GM12878 (cell line): ENCODE measurements at regions not wholly inside any gene's neighbourhood (a gene's known extent, or its start where the extent isn't known, plus 50 kb on each side); places are given as distances from the start of the nearest gene placed in this dataset.

Experiments used
- ATAC-seq: fragments of 200-7000 bp; cut with Tn5 transposase; 3 replicates; pipeline ENCODE4 v1.9.1; 2020; ENCODE audit warnings: mild to moderate bottlenecking, moderate library complexity
- BruUV-seq: library from RNA; stranded (reverse); fragments of 400-500 nt; replicated peaks from 2 replicates; lab custom pipeline; 2021; lab: Mats Ljungman, UMichigan
- CTCF ChIA-PET: fragments of 300-600 bp; sonication (Branson Sonifier 250); formaldehyde crosslinking; extraction: SDS; loops from one replicate; lab custom pipeline; 2021; ENCODE audit warnings: inconsistent platforms; lab: Yijun Ruan, JAX
- POLR2A ChIA-PET: fragments of 350-600 bp; formaldehyde crosslinking; extraction: SDS; loops from one replicate; lab custom pipeline; 2021; ENCODE audit warnings: inconsistent platforms; lab: Charles Lee
- RAD21 ChIA-PET: fragments of 300-600 bp; sonication (Branson Sonifier 250); formaldehyde crosslinking; loops from one replicate; lab custom pipeline; 2023; ENCODE audit warnings: antibody characterized with exemption; ENCODE audit not compliant: unreplicated experiment; lab: Charles Lee
- SMC1A ChIA-PET: fragments of 300-600 bp; sonication (Branson Sonifier 250); formaldehyde crosslinking; loops from one replicate; lab custom pipeline; 2023; ENCODE audit not compliant: unreplicated experiment, uncharacterized antibody; lab: Charles Lee
- DNase-seq: peaks from one replicate; pipeline ENCODE4 v3.0.0-alpha.2; 2011; ENCODE audit warnings: low read depth, low spot score
- FAIRE-seq: peaks from 3 replicates; lab custom pipeline; 2011; peaks lifted over from hg19 to GRCh38; lab: Jason Lieb, UNC
- H2AFZ ChIP-seq: 2 replicates; pipeline ENCODE4 v1.6.0; 2011; ENCODE audit warnings: low read depth, low read length, control low read depth; ENCODE audit not compliant: control insufficient read depth
- H3K27ac ChIP-seq: 2 replicates; pipeline ENCODE4 v1.5.1; 2011; ENCODE audit warnings: control low read depth; ENCODE audit not compliant: control insufficient read depth, insufficient read depth
- H3K27me3 ChIP-seq, 2 experiments: replicated peaks in 1 of 2; 2 replicates each; pipeline versions ENCODE4 v1.6.0 to v1.6.1; 2011; ENCODE audit warnings: low read length in 1 of 2; ENCODE audit not compliant: control insufficient read depth in 2 of 2, insufficient read depth in 2 of 2
- H3K36me3 ChIP-seq, 2 experiments: 2 replicates each; pipeline ENCODE4 v1.5.1; 2011; ENCODE audit warnings: low read length in 1 of 2; ENCODE audit not compliant: control insufficient read depth in 2 of 2, insufficient read depth in 2 of 2
- H3K4me1 ChIP-seq: 2 replicates; pipeline ENCODE4 v1.6.1; 2011; ENCODE audit warnings: mild to moderate bottlenecking, low read length, moderate library complexity, mixed read lengths; ENCODE audit not compliant: control insufficient read depth, insufficient read depth
- H3K4me2 ChIP-seq: 2 replicates; pipeline ENCODE4 v1.6.0; 2011; ENCODE audit warnings: control low read depth; ENCODE audit not compliant: control insufficient read depth, insufficient read depth
- H3K4me3 ChIP-seq: fragments of 200-600 bp; sonication (generic); 2 replicates; pipeline ENCODE4 v1.5.1; 2016
- H3K79me2 ChIP-seq: 2 replicates; pipeline ENCODE4 v1.6.0; 2011; ENCODE audit warnings: low read length; ENCODE audit not compliant: control insufficient read depth, insufficient read depth
- H3K9ac ChIP-seq: 2 replicates; pipeline ENCODE4 v1.8.0; 2011; ENCODE audit warnings: low read length, control low read depth, mixed read lengths; ENCODE audit not compliant: control insufficient read depth, insufficient read depth
- H3K9me3 ChIP-seq: replicated peaks from 3 replicates; pipeline ENCODE4 v1.5.1; 2011; ENCODE audit warnings: mild to moderate bottlenecking, low read length; ENCODE audit not compliant: control insufficient read depth, insufficient read depth
- H4K20me1 ChIP-seq: 2 replicates; pipeline ENCODE4 v1.6.0; 2011; ENCODE audit not compliant: control insufficient read depth, insufficient read depth
- HSF1 ChIP-seq: fragments of 150-350 bp; IDR thresholded peaks from 2 replicates; pipeline ENCODE4 v1.6.1; 2014; ENCODE audit warnings: mild to moderate bottlenecking, low read depth, low read length
- KDM1A ChIP-seq: fragments of 200-600 bp; sonication (generic); IDR thresholded peaks from 2 replicates; pipeline ENCODE4 v1.6.1; 2016; ENCODE audit warnings: borderline replicate concordance
- NR2F1 ChIP-seq: fragments of 450-650 bp; conservative IDR thresholded peaks from 2 replicates; pipeline ENCODE4 v1.6.1; 2017; ENCODE audit warnings: mild to moderate bottlenecking
- POLR2A ChIP-seq: IDR thresholded peaks from 2 replicates; pipeline ENCODE4 v1.6.1; 2011; ENCODE audit warnings: low read depth, mild to moderate bottlenecking, low read length
- ZBTB40 ChIP-seq: fragments of 450-650 bp; IDR thresholded peaks from 2 replicates; pipeline ENCODE4 v1.6.1; 2016; ENCODE audit warnings: mild to moderate bottlenecking, moderate library complexity, borderline replicate concordance
- WGBS: methylation state at CpG from one replicate; pipeline ENCODE4 v1.1.6; 2016; ENCODE audit warnings: low lambda C conversion rate; ENCODE audit not compliant: insufficient replicate concordance, insufficient coverage; ENCODE audit errors: missing lambda C conversion rate; 5-methylcytosine and 5-hydroxymethylcytosine counted together
- in situ Hi-C: fragments of 300-500 bp; cut with MboI; formaldehyde crosslinking; loops from 9 replicates; pipeline ENCODE4 v1.14.3; 2018; ENCODE audit warnings: mixed read lengths
- intact Hi-C: fragments of 100-400 bp; cut with micrococcal nuclease; formaldehyde crosslinking; loops from one replicate; pipeline ENCODE4 v1.14.2; 2022; ENCODE audit not compliant: unreplicated experiment

- TF ChIP-seq ZBTB40 (no peak), KDM1A (no peak), HSF1 (no peak)
These were observed 318.7 kb upstream of the PPP2R3A start (continued) for GRCh38 chr3:135646873-135647272.

DNA sequence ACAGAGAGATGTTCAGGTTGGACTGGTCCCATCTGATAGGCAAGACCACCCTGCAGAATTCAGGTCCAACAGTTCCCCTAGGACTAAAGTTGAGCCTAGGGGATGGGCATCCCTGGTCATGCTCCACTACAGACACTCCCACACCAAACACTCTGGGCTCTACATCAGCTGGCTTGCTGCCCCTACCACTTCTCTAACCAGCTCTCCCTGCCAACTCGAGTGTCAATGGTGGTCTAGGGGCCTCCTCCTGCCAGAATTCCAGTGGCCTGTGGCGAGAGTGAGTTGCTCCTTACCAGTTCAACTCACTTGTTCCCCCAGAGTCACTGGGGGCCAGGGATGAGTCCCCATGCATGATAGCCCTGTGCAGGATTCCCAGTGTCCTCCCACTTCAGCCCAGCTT lies 316.2 kb upstream of the PPP2R3A start:
- ChIA-PET POLR2A (no interaction called here), CTCF (no interaction called here), SMC1A (no interaction called here), RAD21 (no interaction called here)
- TF ChIP-seq POLR2A: no peak
- TF ChIP-seq NR2F1: no peak
- H3K79me2 ChIP-seq: no peaks in the 10 kb centered on the region
- no peaks in the 10 kb centered on the region for H3K27me3 ChIP-seq
- DNase-seq (no peak), FAIRE-seq (no peak), ATAC-seq (no peak)
- intact Hi-C loops (no loop called here), in situ Hi-C loops (no loop called here)
- H3K4me1 ChIP-seq: no peaks in the 10 kb centered on the region
- H3K9ac ChIP-seq: no peak overlapping the region
- no peaks in the 10 kb centered on the region for H3K9me3 ChIP-seq
- H3K4me3 ChIP-seq: no peak overlapping the region
- H3K4me2 ChIP-seq: no peak overlapping the region
- no peak overlapping the region for H2AFZ ChIP-seq
- H4K20me1 ChIP-seq: no peaks in the 10 kb centered on the region
- no peak overlapping the region for H3K27ac ChIP-seq
- no TSS peak for BruUV-seq
- no peaks in the 10 kb centered on the region for H3K36me3 ChIP-seq
- 0% methylated on average over 2 of the region's 2 CpGs for WGBS
